Stimulated activated naive CD8-positive, alpha-beta T cell treated with anti-CD3 and anti-CD28 coated beads, Interleukin-15, Interleukin-2, amounts not matched to agents 100 U/mL and 50 U/mL, for 24 hours (primary cell): ENCODE measurements at regions not wholly inside any gene's neighbourhood (a gene's known extent, or its start where the extent isn't known, plus 50 kb on each side); places are given as distances from the start of the nearest gene placed in this dataset.

Experiments used
- ATAC-seq: fragments of 150-1000 bp; cut with Tn5 transposase; one replicate; pipeline ENCODE4 v1.10.0; 2021
- DNase-seq: peaks from one replicate; pipeline ENCODE4 v3.0.0; 2021

- DNase-seq (no peak), ATAC-seq (no peak)
Measured at GRCh38 chr16:64892835-64893785, 228.8 kb downstream of the CDH11 start.

GRCh38 chr16:64889446-64889845 is 232.4 kb downstream of the CDH11 start:
- ATAC-seq = no peak
- no peak for DNase-seq

- ATAC-seq (no peak), DNase-seq (no peak)
Measured at GRCh38 chr16:64887651-64888050, 234.2 kb downstream of the CDH11 start.

GRCh38 chr16:64882078-64882784 is 239.6 kb downstream of the CDH11 start:
- no peak for DNase-seq
- ATAC-seq = no peak

GRCh38 chr16:64880994-64881393 is 240.9 kb downstream of the CDH11 start:
- no peak for DNase-seq
- ATAC-seq = no peak

GRCh38 chr16:64880006-64880405 is 241.9 kb downstream of the CDH11 start:
- ATAC-seq (no peak), DNase-seq (no peak)

GRCh38 chr16:64878940-64879339 is 242.9 kb downstream of the CDH11 start:
- DNase-seq (no peak), ATAC-seq (no peak)

GRCh38 chr16:64872101-64872500 is 249.8 kb downstream of the CDH11 start:
- DNase-seq = no peak
- no peak for ATAC-seq

GRCh38 chr16:64870859-64871258 is 251.0 kb downstream of the CDH11 start:
- no peak for ATAC-seq
- no peak for DNase-seq

GRCh38 chr16:64869781-64870180 is 252.1 kb downstream of the CDH11 start:
- DNase-seq = no peak
- ATAC-seq = no peak

- DNase-seq (no peak), ATAC-seq (no peak)
Measured at GRCh38 chr16:64866021-64866420, 255.8 kb downstream of the CDH11 start.

GRCh38 chr16:64865069-64865696 is 256.7 kb downstream of the CDH11 start:
- DNase-seq = no peak
- no peak for ATAC-seq

GRCh38 chr16:64864232-64864809 is 257.5 kb downstream of the CDH11 start:
- ATAC-seq (no peak), DNase-seq (no peak)

GRCh38 chr16:64858076-64858475 is 263.8 kb downstream of the CDH11 start:
- no peak for ATAC-seq
- DNase-seq = no peak

- ATAC-seq (no peak), DNase-seq (no peak)
Measured at GRCh38 chr16:64857411-64857810, 264.5 kb downstream of the CDH11 start.

GRCh38 chr16:64853551-64853950 is 268.3 kb downstream of the CDH11 start:
- ATAC-seq = no peak

GRCh38 chr16:64846966-64847365 is 274.9 kb downstream of the CDH11 start:
- ATAC-seq = no peak
- DNase-seq = no peak

More at GRCh38 chr16:64853551-64853950, 268.3 kb downstream of the CDH11 start:
- DNase-seq = no peak

GRCh38 chr16:64845071-64845470 is 276.8 kb downstream of the CDH11 start:
- ATAC-seq (no peak), DNase-seq (no peak)

- DNase-seq (no peak), ATAC-seq (no peak)
Measured at GRCh38 chr16:64841482-64841881, 280.4 kb downstream of the CDH11 start.

GRCh38 chr16:64841071-64841470 is 280.8 kb downstream of the CDH11 start:
- ATAC-seq (no peak), DNase-seq (no peak)

GRCh38 chr16:64830653-64831052 is 291.2 kb downstream of the CDH11 start:
- no peak for DNase-seq

GRCh38 chr16:64829678-64830077 is 292.2 kb downstream of the CDH11 start:
- ATAC-seq = no peak

More at GRCh38 chr16:64830653-64831052, 291.2 kb downstream of the CDH11 start:
- ATAC-seq = no peak

More at GRCh38 chr16:64829678-64830077, 292.2 kb downstream of the CDH11 start:
- DNase-seq = no peak
